GM19372 (cell line): ENCODE measurements at regions not wholly inside any gene's neighbourhood (a gene's known extent, or its start where the extent isn't known, plus 50 kb on each side); places are given as distances from the start of the nearest gene placed in this dataset.
"Not testable (repeated sequence)": the region's sequence is repeated elsewhere in the genome, so short reads cannot be mapped to it uniquely, and the experiment has no call there.

Experiments
- ATAC-seq: cut with Tn5 transposase; IDR thresholded peaks from one replicate; pipeline ENCODE4 v1.9.1; 2021; ENCODE audit warnings: mild to moderate bottlenecking, low read depth, moderate library complexity; ENCODE audit not compliant: unreplicated experiment

GRCh38 chr16:60438894-60439293 is 1597.3 kb downstream of the CDH8 start:
- no peak for ATAC-seq

- ATAC-seq: no peak
Observed at GRCh38 chr16:60432472-60432871, 1603.8 kb downstream of the CDH8 start.

DNA sequence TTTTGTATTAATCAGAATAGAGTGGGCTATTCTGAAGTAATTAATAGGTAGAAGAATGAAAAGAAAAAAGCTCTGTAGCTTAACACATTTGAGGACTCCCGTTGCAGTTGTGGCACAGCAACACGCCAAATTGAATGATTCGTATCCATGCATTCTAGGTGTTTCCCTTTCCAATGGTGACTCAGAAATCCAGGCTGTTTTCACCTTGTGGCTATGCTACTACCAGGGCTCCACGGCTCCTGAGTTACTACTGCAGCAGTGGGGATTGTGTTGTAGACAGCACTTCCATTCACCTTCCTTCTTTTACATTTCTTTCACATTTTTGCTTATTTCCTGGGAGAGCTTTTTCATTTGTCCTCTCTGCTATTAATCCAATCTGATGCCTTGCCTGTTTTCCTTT is 1616.4 kb downstream of the CDH8 start:
- no peak for ATAC-seq

GRCh38 chr16:60414613-60415012 is 1621.6 kb downstream of the CDH8 start:
- ATAC-seq: no peak

- ATAC-seq: no peak
Observed at GRCh38 chr16:60413969-60414368, 1622.3 kb downstream of the CDH8 start.

DNA sequence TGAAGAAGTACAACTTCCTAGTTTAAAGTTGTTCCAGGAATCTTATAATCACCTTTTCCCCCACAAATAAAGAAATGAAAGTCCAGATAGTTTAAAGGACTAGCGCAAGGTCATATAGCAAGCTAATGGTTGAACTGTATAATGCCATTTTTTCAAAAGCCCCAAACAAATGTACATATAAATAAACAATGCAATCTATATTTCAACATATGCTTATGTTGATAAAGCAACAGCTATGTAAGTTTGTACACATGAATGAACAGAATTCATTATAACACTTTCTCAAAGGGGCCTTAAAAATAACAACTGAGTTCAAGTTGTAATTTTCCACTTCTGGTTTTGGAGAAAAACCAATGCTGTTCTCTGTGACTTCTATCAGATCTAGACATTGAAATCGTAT is 1628.6 kb downstream of the CDH8 start:
- ATAC-seq: no peak

DNA sequence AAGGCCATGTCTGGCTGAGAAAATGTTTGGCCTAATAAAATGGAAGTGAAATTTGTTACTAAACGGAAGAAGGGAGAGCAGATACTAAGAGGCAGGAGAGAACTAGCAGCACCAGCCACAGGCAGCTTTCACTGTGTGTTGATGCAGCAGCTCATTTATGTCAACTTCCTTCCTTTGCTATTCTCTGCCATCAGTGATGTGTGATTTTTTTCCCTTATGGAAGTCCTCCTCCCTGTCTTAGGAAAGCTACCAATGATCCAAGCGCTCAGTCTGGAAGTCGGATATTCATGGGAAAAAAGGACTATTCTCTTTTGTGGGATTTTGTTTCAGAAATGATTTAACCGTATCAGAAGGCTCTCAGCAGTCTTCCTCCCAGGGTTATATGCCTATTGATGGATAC is 1629.2 kb downstream of the CDH8 start:
- no peak for ATAC-seq

DNA sequence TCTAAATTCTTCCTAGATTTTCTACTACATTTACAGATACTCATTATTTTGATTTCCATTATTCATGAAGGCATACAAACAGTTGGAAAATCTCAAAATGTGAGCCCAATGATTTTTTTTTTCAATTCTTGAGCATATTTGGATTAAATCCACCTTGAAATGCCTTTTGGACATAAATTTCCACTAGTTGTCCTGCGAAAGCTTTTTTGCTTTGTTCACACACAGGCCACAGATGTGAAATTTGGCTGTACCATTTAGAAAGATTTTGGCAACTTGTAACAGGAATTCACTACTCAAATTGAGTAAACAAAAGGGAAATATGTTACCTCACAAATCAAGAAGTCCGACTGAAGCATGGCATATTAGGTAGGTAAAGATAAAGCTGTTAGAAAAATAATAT is 1631.0 kb downstream of the CDH8 start:
- no peak for ATAC-seq

DNA sequence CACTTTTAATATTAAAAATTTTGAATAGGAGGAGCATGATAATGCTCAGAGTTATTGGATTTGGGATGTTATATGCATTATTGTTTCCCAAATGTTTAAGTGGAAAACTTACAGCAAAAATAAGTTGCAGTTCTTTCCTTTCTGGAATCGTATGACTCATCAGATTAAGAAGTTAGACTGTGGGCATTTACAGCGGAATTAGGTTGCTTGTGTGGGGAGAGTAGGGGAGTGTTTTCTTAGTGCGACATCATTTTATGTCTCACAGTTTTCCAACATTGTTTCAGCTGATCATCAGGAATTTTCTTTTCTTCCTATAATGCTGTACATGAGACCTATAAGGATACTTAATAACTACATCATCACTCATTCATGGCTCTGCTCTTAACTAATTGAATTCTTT is 1631.8 kb downstream of the CDH8 start:
- no peak for ATAC-seq

GRCh38 chr16:60402941-60403340 is 1633.3 kb downstream of the CDH8 start:
- ATAC-seq: not testable (repeated sequence)

DNA sequence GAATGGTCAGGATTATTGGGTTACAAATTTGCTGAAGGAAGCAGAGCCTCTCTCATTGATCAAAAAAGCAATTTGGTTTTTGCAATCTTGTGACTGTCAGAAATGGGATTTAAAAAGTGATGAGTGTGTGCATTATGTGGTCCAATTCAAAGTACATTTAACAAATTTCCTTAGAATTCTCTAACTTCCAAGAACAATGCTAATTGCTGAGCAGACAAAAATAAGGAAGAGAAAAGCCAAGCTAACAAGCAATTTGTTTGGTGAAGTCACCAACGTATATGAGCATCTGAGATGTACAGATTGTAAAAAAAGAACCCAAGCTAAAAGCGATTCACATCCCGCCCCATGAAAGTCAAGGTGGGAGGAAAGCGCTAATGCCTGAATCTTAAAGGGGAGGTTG is 1643.9 kb downstream of the CDH8 start:
- ATAC-seq: no peak

GRCh38 chr16:60371591-60371990 is 1637.5 kb upstream of the GOT2 start:
- no peak for ATAC-seq

DNA sequence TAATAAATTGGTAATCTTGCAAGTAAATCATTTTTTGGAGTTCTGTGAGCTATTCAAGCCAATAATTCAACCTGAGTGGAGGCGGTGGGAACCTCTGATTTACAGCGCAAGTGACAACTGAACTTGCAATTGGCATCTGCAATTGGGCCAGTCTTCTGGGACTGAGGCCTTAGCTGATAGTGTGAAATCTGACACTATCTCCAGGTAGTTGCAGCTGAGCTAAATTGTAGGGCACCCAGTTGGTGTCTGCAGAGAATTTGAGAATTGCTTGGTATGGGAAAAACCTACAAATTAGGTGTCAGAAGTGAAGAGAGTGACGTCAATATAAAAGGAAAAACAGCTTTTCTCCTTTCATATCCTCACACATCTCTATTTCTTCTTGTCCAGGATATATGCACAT is 1633.6 kb upstream of the GOT2 start:
- no peak for ATAC-seq

DNA sequence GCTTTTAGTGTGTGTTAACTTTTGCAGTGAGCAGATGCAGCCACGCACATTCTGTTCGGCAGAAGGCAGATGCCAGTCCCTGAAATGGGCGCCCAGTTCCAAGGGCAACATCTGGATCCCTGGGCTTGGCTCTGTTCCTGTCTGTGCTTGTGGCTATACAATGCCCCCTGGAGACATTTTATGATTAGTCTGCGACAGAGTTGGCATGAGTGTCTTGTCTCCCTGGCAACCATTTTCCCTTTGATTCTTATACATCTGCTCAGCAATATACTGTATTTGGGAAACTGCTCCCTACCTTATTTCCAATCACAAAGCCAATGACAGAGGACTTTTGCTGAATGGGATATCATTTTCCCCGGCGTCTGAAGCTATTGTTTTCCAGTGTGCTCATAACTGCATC is 1629.5 kb upstream of the GOT2 start:
- no peak for ATAC-seq

- ATAC-seq: not testable (repeated sequence)
Observed at GRCh38 chr16:60359866-60360265, 1625.8 kb upstream of the GOT2 start.

DNA sequence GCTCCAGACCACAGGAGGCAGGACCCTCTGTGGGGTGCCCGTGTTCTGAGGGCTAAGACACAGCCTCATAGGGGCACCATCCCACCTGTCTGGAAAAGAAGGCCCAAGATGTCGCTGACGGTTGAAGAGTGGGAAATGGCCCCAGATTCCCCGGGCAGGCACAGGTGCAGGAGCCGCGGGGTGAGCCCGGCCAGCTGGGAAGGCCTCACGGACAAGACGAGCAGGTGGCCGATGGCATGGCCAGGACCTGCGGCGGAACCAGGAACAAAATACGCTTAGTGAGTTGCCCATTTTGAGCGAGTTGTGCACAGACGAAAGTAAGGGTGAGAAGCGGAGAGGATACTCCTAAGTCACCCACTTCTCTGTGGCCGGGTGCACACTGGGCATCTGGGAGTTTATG is 1625.3 kb upstream of the GOT2 start:
- ATAC-seq: not testable (repeated sequence)

- not testable (repeated sequence) for ATAC-seq
Observed at GRCh38 chr16:60357876-60358522, 1623.9 kb upstream of the GOT2 start.

DNA sequence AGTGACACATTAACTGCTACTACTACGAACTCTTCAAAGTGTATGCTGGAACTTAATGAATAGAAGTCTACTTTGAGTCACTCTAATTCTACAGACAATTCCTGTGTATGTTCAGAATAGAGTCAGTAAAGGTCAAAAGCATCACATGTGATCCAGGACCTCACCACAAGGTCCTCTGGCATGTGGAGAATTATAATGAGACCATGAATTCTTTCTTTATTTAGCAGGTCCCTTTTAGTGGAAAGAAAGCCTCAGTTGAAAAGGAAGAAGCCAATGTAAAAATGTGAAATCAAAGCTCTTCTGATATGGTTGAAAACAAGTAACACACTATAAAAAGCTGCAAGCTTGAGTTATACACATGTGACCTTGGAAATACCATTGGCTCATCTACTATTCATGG is 1612.1 kb upstream of the GOT2 start:
- no peak for ATAC-seq

DNA sequence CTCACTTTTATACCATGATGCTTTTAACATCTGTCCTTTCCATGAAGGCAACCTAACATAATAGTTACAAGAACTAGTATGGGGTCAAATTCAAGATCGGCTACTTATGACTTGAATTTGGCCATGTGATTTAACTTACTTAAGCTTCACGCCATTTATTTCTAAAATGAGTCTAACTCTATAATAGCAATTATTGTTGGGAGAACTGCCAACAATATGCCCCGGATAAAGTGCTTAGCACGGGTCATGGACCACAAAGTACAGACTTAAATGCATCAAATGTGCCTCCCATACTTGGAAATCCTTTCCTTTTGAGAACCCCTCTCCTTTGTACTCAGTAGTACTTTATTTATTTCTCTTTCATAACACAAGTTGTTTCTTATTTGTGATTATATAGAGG is 1603.6 kb upstream of the GOT2 start:
- ATAC-seq: no peak

DNA sequence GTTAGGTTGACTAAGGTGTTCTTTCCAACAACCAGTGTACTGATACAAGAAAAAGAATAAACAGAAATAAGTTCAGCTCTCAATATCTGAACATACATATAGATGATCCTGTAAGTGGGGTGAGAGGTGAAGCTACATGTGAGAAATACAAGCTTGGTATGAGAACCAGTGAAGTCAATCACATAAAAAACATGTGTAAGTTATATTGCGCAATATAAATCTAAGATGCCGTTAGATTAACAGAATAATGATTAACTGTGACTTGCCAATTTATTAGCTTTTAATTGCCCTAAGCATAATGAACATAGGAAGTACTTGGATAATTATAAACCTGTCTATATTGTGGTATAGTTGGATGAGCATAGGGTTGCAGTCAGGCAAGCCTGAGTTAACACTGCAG is 1597.1 kb upstream of the GOT2 start:
- ATAC-seq: no peak

DNA sequence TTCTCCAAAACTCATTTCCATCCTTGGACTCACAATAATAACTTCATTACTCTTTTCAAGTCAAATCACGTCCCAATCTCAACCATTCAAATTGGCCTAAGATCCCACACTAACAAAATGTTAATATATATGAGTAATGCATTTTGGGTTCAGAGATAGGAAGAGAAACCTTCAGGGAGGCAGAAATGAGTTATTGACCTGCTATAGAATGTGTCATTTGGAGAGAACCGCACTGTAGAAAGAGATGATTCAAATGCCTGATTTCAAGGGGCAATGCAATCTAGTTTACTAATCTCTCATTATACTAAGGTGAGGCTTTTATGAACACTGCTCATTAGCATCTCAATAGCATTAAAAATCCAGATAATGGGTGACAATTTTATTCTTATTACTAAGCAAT is 1595.0 kb upstream of the GOT2 start:
- no peak for ATAC-seq

- ATAC-seq: no peak
Observed at GRCh38 chr16:60328152-60328551, 1594.0 kb upstream of the GOT2 start.

DNA sequence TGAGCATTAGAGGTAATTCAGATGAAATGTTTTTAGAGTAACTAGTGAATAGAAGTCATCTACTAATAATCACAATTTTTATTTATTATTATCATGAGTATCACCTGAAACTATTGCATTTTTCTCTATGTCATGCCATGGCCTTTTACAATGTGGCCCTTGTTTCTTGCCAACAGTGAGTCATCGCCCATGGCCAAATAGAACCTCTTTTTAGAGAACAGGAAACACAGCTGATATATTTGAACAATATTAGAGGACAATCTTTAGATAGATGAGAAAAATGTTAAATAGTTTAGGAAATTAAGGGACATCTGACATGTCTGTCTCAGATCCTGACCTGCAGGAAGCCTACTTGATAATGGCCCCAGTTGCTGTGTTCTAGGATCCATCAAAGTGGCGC is 1584.4 kb upstream of the GOT2 start:
- ATAC-seq: no peak
